Globus pallidus (tissue), 1 donor: ENCODE measurements at regions not wholly inside any gene's neighbourhood (a gene's known extent, or its start where the extent isn't known, plus 50 kb on each side); places are given as distances from the start of the nearest gene placed in this dataset.
"Not testable (repeated sequence)": the region's sequence is repeated elsewhere in the genome, so short reads cannot be mapped to it uniquely, and the experiment has no call there.

Experiments used
- DNase-seq: peaks from one replicate; pipeline ENCODE4 v3.0.0-alpha.2; 2015; ENCODE audit warnings: low spot score

DNA sequence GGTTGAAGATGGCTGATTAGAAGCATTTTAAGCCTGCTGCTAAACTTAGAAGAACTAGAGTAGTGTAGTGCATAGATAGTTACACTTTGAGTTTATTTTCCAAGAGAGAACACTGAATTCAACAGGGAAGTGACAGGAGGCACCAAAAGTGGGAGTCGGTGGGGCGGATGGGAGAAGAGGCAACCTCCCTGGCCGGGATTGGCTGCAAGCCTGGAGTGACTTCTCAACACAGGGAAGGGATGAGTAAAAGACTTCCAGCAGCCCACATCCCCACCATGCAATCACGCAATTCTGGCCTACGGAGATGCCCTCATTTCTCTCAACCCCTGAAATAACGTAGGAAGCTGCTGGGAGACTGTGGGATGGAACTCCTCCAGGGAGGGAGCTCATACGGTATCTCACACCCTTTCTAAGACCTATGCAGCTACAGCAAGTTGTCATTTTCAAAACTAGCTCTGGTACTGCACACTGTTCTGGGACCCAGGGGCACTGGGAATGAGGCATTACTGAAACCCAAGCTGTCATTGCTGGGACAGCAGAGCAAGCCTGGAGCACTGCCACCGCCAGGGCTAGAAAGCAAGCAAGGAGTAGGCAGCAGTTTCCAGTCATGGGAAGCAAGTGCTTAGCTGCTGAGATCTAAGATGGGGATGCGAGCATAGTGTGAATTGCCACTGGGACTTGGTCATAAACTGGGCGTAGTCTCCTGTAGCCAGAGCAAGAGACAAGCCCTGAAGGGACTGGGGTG lies 331.6 kb upstream of the PTGER4 start:
- no peak for DNase-seq

DNA sequence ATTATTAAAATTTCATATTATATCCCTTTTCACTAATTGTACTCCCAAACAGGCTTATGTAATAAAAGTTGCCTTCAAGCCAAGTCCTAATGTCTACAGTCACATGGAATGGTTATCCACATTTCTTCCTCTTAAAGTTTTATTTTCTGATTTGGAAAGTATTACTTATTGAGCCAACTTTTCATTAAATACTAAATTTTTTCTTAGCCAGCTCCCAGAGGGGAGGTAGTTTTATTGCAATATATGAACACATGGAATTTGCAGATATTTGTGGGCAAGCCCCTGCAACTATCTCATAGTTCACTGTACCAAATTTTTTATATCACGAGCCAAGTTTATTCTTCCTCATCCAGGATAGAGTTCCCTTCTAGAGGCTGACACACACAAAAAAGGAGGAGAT lies 332.8 kb upstream of the PTGER4 start:
- DNase-seq = no peak

DNA sequence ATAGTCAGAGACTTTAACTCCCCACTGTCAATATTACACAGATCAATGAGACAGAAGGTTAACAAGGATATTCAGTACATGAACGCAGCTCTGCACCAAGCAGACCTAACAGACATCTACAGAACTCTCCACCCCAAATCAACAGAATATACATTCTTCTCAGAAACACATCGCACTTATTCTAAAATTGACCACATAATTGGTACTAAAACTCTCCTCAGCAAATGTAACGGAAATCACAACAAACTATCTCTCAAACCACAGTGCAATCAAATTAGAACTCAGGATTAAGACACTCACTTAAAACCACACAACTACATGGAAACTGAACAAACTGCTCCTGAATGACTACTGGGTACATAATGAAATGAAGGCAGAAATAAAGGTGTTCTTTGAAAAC lies 341.3 kb upstream of the PTGER4 start:
- DNase-seq = not testable (repeated sequence)

DNA sequence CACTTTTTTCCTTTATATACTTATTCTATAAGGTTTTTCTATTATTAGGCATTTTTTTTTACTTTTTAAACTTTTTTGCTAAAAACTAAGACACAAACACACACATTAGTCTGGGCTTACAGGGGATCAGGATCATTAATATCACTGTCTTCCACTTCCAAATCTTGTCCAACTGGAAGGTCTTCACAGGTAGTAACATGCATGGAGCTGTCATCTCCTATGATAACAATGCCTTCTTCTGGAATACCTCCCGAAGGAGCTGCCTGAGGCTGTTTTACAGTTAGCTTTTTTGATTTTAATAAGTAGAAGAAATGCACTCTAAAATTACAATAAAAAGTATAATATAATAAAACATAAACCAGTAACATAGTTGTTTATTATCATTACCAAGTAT lies 345.5 kb upstream of the PTGER4 start:
- DNase-seq = no peak

DNA sequence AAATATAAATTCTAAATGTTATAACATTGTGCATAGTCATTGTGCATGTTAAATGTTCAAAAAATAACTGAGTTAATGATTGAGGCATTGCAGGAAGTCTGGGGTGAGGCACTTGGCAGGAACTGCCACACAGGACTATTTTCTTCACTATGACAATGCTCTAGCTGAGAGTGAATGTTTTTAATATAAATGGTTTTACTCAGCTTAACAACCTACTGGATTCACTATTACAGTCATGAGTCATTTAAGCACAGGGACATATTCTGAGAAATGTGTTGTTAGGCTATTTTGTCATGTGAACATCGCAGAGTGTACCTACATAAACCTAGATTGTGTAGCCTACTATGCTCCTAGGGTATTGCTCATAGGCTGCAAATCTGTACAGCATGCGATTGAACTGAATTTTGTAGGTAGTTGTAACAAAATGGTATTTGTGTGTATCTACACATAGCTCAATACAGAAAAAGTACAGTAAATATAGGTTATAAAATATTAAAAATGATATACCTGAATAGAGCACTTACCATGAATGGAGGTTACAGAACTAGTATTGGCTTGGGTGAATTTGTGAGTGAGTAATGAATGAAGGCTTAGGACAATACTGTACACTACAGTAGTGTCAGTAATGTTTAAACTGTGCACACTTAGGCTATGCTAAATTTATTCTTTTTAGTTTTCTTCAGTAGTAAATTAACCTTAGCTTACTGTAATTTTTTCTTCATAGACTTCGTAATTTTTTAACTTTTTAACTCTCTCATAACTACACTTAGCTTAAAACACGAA lies 346.1 kb upstream of the PTGER4 start:
- DNase-seq = no peak

DNA sequence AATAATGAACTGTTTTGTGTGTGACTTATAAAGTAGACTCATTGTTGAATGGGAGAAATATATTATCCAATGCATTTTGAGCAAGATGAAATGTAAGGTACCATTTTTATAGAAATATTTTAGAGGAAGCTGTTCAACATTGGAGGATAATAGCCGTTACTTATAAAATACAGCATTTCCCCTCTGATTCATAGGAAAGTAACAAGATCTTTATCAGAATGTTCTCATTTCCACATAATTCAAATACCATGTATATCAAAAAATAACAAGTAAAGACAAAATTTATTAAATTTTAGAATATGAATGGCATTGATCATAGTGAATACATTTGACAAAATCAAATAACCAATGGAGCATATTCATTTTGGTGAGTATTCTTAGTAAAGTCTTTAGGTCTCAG lies 346.7 kb upstream of the PTGER4 start:
- DNase-seq = no peak

DNA sequence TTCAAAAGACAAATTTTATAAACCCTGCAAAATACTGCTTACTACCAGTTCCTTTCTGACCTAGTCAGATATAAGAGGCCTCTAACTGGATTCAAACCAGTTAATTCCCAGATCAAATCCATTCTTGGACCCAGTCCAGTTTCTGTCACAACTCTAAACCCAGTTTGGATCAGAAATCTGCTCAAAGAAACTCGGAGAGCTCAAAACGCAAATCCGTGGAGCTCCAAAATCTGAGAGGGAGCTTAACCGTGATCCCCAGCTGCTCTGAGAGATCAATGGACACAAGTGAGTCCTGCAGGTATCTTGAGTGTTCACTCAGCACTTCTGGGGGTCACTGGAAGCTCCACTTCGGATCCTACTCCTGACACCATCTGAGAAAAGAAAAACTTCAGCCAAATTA lies 348.1 kb upstream of the PTGER4 start:
- no peak for DNase-seq

DNA sequence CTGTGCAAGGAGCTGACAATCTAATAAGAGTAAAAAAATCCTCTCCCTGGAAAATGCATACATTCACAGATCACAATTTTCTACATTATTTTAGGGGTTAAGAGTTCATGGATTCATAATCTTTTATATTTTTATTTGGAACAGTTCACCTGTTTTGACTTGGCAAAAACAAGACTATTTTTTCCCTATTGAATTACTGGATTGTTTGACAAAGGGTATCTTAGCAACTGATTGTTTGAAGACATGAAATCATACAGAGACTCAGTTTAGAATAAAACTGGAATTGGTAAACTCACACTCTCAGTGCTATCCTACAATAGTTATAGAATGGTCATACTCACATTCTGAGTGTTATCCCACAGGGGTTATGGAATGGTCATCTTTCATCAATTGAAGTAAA lies 358.2 kb upstream of the PTGER4 start:
- no peak for DNase-seq

DNA sequence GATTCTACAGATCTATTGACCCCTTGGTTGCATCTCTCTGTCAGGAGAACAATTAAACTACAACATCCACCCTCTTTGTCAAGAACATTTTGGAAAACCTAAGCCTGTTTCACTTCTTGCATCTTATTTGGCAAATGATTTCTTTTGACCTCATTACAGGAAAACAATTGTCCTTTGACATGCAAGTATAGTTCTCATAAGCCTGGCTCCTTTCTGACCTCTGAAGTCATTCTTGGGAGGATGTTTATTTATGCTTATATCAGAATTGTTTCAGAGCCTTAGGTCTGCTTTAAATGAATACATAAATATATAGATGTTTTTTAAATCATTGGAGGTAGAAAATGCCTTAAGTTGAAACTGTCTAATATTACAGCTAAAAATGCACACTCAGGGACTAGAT lies 361.3 kb upstream of the PTGER4 start:
- no peak for DNase-seq

DNA sequence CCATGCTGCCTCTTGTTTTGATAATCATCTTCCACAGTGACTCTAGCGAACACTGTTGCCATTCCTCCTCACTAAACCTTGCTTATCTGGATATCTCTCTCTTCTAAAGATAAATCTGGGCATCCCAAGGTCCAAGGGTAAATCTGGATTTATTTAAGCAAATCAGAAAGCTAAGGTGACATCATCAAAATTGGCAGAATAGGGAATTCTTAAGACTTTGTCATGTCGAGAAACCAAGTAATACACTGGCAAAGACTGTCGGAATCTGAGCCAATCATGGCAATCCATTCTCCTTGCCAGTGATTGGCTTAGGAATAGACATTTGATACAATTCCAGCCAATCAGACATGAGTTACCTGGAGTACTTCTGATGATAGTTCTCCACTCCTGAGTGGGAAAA lies 362.7 kb upstream of the PTGER4 start:
- no peak for DNase-seq

DNA sequence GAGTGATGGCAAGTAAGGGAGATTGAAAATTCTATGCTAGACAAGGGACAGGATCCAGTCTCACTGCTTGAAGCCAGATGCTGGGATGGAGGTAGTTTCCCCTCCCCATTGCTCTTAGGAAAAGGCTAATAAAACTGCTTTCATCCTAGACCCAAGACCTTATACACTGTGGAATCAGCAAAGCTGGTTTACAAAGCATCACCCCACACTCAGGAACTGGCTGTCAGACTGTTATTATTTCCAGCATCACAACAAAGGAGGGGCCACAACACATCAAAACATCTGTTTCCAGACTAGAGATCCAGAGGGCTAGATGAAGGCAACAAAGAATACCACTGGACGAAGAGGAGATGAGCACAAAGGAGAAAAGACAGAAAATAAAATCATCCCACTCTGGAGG lies 364.6 kb upstream of the PTGER4 start:
- DNase-seq = no peak

DNA sequence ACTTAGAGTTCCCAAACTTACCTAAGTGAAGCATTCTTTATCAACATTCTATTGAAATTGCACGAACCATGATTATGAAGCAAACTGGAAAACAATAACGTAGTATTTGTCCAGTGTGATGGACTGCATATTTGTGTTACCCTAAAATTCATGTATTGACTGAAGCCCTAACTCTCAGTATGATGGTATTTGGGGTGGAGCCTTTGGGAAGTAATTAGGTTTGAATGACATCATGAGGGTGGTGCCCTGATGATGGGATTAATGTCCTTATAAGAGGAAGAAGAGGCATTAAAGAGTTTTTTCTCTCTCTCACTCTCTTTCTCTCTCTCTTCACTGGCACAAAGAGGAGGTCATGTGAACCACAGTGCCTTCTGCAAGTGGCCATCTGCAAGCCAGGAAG lies 365.4 kb upstream of the PTGER4 start:
- DNase-seq = no peak

DNA sequence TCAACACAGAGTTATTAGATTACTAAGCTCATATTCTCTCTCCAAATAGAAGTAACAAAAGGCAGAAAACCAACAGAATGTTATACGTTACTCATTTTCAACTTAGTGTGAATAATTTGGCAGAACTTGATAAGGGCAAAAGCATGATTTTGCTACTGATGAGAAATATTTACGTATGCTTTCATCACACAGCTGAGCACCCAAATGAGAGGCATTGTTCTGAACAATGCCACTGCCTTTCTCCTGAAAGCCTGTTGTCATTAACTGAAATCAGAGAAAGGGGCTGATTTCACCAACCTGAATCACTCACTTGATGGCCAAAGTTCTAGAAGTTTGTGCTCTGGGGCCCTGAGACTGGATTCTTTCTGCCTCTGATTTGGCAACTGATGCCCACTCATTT lies 367.5 kb upstream of the PTGER4 start:
- DNase-seq = no peak

DNA sequence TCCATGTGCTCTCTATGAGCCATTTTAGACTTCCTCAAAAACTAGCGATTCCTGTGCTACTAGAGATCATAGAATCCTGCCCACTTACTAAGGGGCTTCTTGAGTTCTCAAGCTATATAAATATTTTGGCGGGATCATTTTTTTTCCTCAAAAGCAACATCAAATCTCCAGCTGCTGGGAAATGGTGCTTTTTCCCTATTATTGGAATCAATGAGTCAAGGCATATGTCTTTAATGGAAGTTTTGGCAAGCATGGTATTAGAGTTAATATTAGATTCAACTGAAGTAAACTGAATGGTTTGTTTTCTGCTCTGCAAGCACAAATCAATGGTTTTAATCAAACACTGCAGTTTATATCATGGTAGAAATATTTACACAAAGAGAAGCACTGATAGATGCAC lies 369.9 kb upstream of the PTGER4 start:
- DNase-seq = no peak

DNA sequence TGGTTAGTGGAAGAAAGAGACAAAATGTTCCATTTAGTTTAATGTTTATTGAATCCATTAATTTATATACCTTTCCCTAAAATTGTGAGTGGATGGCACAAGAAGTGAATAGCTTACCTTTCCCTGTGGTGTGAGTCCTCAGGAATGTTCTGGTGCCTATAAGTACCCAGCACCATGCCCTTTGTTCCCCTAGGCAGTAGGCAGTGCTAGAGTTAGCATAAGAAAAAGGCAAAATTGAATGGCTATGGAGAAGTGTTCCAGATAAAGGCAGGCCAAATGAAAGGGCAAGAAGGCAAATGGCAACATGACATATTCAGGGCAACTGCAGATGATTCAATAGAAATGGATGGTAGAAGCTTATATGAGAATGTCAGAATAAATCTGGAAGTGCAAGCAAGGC lies 370.8 kb upstream of the PTGER4 start:
- no peak for DNase-seq

DNA sequence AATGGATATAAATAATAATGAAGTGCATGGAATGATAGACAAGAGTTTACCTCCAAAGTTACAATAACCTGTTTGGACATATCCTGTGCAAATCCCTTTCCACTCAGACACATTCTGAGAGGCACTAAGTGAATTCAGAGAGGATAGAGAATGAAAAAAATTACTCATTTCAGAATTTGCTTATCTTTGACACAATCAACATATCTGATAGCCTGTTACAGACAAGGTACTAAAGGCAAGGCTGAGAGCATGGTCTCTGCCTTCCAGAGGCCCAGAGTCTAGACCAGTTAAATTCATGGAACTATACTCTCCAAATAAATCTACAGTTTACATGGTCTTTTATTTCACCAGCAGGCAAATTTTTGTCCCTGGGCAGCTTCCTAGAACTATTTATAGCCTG lies 371.8 kb upstream of the PTGER4 start:
- no peak for DNase-seq

DNA sequence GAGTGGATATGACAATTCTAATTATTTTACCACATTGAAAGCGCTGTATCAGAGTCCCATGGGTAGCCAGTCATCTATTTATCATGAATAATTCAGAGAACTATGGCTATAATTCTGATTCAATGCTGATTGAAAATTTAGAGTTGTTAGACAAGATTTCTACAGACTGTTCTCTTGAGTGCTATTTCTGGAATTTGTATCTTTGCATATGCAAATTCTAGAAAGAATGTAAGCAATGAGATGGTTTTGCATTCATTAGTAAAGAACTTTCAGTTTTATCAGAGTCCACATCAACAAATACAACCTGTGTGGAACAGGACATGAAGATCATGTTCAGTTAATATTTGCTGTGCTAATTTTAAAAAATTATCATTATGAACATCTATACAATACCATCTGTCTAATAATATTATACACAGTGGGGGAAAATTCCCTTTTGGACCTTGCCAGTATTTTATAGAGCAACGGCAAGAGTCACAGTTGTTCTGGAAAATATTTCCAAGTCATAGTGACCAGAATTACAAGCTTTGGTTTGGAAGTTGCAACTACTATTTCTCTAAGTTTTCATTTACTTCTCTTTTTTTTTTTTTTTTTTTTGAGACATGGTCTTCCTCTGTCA lies 372.7 kb upstream of the PTGER4 start:
- DNase-seq = no peak

DNA sequence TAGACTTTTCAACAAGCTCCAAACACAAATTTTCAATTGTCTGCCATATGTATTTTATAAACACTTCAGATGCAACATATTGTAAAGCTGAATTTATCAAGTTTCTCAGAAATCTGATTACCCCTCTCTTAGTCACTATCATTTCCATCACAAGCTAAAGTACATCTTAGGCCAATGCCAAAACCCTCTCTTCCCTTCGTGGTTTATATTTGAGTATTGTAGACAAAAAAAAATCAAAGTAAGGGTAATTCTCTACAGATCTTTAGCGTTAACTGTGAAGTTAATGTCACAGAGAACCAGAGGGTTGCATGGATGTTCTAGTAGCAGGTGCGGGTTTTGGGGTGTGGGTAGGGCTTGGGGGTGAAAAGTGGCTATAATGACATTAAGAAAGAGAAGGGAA lies 387.7 kb upstream of the PTGER4 start:
- no peak for DNase-seq

DNA sequence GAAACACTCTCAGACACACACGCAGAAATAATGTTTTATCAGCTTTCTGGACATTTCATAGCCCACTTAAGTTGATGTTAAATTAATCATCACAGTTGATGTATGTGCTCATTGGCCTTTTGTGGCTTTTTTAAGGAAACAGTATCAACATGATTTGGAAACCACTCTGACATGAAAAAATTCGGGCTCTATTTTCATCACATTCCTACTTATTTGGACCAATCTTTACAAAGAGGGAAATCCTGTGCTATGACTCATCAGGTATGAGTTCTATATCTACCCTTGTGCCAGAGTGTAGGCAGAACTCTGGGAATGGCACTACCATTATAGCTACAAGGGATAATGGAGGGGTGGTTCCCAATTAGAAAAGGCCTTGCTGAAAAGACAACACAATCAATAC lies 388.4 kb upstream of the PTGER4 start:
- no peak for DNase-seq

DNA sequence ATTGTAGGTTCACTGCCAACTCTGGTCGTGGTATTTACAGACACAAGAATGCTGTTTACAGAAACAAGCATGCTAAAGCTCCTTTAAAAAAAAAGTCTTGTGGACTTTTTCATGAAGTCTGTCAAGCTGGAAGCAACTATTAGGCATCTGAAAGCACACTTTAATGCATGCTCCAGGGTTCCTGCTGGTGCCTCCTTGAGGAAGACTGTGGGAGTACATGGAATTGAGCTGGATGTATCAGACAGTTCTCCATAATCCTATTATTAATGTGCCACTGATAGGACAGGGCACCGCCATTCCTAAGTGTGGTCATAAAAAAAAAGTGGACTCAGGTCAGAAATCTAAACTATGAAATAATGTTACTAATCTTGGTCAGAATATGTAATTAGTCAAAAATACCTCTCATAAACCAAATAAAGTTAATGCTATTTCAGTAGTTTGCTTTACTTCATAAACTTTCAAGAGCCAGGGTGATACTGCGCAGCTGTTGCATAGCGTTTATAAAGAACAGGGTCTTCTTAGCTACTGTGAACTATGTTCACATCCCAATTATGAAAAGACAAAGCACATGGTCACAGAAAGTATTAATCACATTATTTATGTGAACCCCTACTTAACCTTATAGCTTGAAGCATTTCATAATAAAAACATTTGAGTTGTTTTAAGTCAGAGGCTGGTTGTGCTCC lies 390.8 kb upstream of the PTGER4 start:
- no peak for DNase-seq

DNA sequence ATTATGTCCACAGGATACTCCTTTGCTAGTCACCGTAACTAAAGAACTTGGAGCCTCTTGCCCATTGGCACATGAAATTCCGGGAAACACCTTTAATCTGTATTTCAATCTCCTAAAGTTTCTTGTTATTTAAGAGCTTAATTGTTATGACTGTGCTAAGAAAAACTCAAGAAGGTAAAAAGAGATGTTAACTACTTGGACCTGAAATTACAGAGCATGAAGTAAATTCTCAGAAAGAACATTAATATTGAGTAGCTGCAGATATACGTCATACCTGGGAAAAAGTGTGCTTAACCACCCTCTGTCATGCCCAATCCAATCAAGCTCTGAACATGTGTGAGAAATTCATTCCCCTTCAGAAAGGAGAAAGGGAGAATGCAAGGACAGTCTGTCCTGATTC lies 394.9 kb upstream of the PTGER4 start:
- no peak for DNase-seq

DNA sequence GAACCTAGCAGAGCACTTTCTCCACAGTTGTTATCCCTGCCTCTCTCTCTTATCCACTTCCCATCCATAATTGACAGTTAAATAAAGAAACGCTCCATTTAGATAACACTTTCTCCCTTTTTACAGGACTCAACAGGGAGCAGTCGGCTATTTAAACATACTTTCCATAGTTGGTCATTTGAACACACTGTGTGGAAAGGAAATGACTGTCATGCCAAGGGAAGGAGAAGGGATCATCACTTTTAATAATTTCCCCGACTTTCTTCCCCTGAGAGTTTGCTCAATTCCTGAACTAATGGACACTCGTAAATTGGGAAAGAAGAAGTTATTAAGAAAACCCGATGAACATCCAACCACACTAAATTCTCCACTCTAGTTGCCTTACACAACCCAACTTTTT lies 400.8 kb upstream of the PTGER4 start:
- no peak for DNase-seq
